ENCODE measurements at regions not wholly inside any gene's neighbourhood (a gene's known extent, or its start where the extent isn't known, plus 50 kb on each side); places are given as distances from the start of the nearest gene placed in this dataset.

DNA sequence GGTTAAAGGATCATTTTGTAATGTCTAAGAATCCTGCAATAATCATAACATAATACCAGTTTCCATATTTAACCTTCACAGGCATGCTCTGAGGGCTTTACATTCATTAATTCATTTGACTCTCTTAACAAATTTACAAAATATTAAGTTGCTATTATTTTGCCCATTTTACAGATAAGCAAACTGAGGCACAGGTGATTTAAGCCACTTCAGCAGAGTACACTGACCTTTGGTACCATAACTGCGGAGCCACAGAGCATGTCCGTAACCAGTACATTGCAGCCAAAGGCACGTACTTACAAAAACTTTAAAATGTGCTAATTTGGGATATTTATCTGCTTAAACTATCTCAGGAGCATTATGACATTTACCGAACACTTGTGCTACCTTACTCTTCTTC lies 169.4 kb upstream of the MYO16 start:
- TF ChIP-seq CTCF (IDR thresholded peaks at IDR 0.05; ENCODE audit: low read length) = no peak
- TF ChIP-seq EZH2 (optimal IDR thresholded peaks at IDR 0.05; ENCODE audit: low read depth, low read length) = no peak
- no peak for TF ChIP-seq EZH2phosphoT487 (IDR thresholded peaks at IDR 0.05; ENCODE audit: low read length)

All from MM.1S (cell line).